ENCODE measurements at regions not wholly inside any gene's neighbourhood (a gene's known extent, or its start where the extent isn't known, plus 50 kb on each side); places are given as distances from the start of the nearest gene placed in this dataset.

- 46% methylated on average over 5 of the region's 5 CpGs for WGBS (ENCODE audit: missing lambda C conversion rate)
- Histone ChIP-seq H3K4me2 (no peak overlapping the region), H3K9me3 (no peaks in the 10 kb centered on the region), H3K27ac (no peak overlapping the region), H3K4me3 (no peak overlapping the region), H3K4me1 (no peaks in the 10 kb centered on the region)
- no peak for FAIRE-seq
- POLR2A ChIA-PET, result no interaction called here
- ATAC-seq, result no peak
- TF ChIP-seq PBX3 (IDR thresholded peaks at IDR 0.05) (no peak), CHD4 (IDR thresholded peaks at IDR 0.05; ENCODE audit: borderline replicate concordance) (no peak), NPAS2 (CRISPR knock-in tag; IDR thresholded peaks at IDR 0.05; ENCODE audit: borderline replicate concordance) (no peak), MAZ (IDR thresholded peaks at IDR 0.05; ENCODE audit: borderline replicate concordance, low read depth, low read length) (no peak), MYC (IDR thresholded peaks at IDR 0.05; ENCODE audit: borderline replicate concordance, low read length) (no peak), GATA3 (IDR thresholded peaks at IDR 0.05; ENCODE audit: borderline replicate concordance) (no peak), CBX2 (IDR thresholded peaks at IDR 0.05; ENCODE audit: borderline replicate concordance, low read depth) (no peak), HOXB5 (CRISPR knock-in tag; IDR thresholded peaks at IDR 0.05) (no peak), TP53 (CRISPR knock-in tag; IDR thresholded peaks at IDR 0.05) (no peak), CBX8 (IDR thresholded peaks at IDR 0.05) (no peak), POLR2AphosphoS2 (conservative IDR thresholded peaks at IDR 0.05; ENCODE audit: low read length) (no peak), HOXB13 (CRISPR knock-in tag; IDR thresholded peaks at IDR 0.05; ENCODE audit: low read depth) (no peak)
- CTCF ChIA-PET, result interaction anchor here (0.7 to 1.8 kb wide), 11 partner anchors 9 to 1107 kb away, joined by 3 to 9 read pairs (median 3); no protein-coding TSS in a partner anchor
- no peak for DNase-seq (ENCODE audit: low read depth in 1 of 2, low spot score in 1 of 2)
Measured at GRCh38 chr7:19491371-19491770, 217.5 kb downstream of the POLR1F start.

- H3K27ac ChIP-seq, result no peak overlapping the region
- FAIRE-seq (no peak), DNase-seq (ENCODE audit: low read depth in 1 of 2, low spot score in 1 of 2) (no peak), ATAC-seq (no peak)
- CTCF ChIA-PET, result interaction anchor here (0.6 to 1.4 kb wide), 3 partner anchors 63 to 898 kb away, joined by 3 to 5 read pairs (median 4); no protein-coding TSS in a partner anchor
- no peak for TF ChIP-seq CHD2 (IDR thresholded peaks at IDR 0.05; ENCODE audit: low read length, partially characterized antibody)
- no peak for TF ChIP-seq HOXB13 (CRISPR knock-in tag; IDR thresholded peaks at IDR 0.05; ENCODE audit: low read depth)
- no peak for TF ChIP-seq EHMT2 (IDR thresholded peaks at IDR 0.05; ENCODE audit: low read depth)
- TF ChIP-seq BHLHE40 (IDR thresholded peaks at IDR 0.05; ENCODE audit: low read depth, low read length), result no peak
- no peak overlapping the region for H3K4me3 ChIP-seq
- H3K4me2 ChIP-seq, result no peak overlapping the region
- no peaks in the 10 kb centered on the region for H3K9me3 ChIP-seq
- H3K4me1 ChIP-seq, result no peaks in the 10 kb centered on the region
- POLR2A ChIA-PET, result no interaction called here
- 0% methylated on average over 3 of the region's 3 CpGs for WGBS (ENCODE audit: missing lambda C conversion rate)
Measured at GRCh38 chr7:19489162-19489820, 219.5 kb downstream of the POLR1F start.

- POLR2A ChIA-PET, result no interaction called here
- TF ChIP-seq MAX (IDR thresholded peaks at IDR 0.05) (no peak), MAZ (IDR thresholded peaks at IDR 0.05; ENCODE audit: borderline replicate concordance, low read depth, low read length) (no peak), CHD4 (IDR thresholded peaks at IDR 0.05; ENCODE audit: borderline replicate concordance) (no peak), CBX8 (IDR thresholded peaks at IDR 0.05) (no peak), RARB (CRISPR knock-in tag; IDR thresholded peaks at IDR 0.05) (no peak), HOXB5 (CRISPR knock-in tag; IDR thresholded peaks at IDR 0.05) (no peak), HOXB13 (CRISPR knock-in tag; IDR thresholded peaks at IDR 0.05; ENCODE audit: low read depth) (no peak), CHD2 (IDR thresholded peaks at IDR 0.05; ENCODE audit: low read length, partially characterized antibody) (no peak), FOXS1 (CRISPR knock-in tag; IDR thresholded peaks at IDR 0.05) (no peak), USF2 (IDR thresholded peaks at IDR 0.05) (no peak), GATA3 (IDR thresholded peaks at IDR 0.05; ENCODE audit: borderline replicate concordance) (no peak), PBX3 (IDR thresholded peaks at IDR 0.05) (no peak), TFCP2L1 (CRISPR knock-in tag; IDR thresholded peaks at IDR 0.05) (no peak)
- DNase-seq (ENCODE audit: low read depth in 1 of 2, low spot score in 1 of 2), result no peak
- CTCF ChIA-PET, result interaction anchor here (0.6 to 1.4 kb wide), 3 partner anchors 108 to 897 kb away, joined by 3 to 5 read pairs (median 4); no protein-coding TSS in a partner anchor
- Histone ChIP-seq H3K4me1 (no peaks in the 10 kb centered on the region), H3K4me2 (no peak overlapping the region), H3K9me3 (no peaks in the 10 kb centered on the region), H3K27ac (no peak overlapping the region), H3K4me3 (no peak overlapping the region)
- no peak for FAIRE-seq
- 8% methylated on average over 2 of the region's 2 CpGs for WGBS (ENCODE audit: missing lambda C conversion rate)
- no peak for ATAC-seq
Measured at GRCh38 chr7:19488056-19488455, 220.8 kb downstream of the POLR1F start.

Data from A549 (cell line).